LNCaP clone FGC (cell line): ENCODE measurements at regions not wholly inside any gene's neighbourhood (a gene's known extent, or its start where the extent isn't known, plus 50 kb on each side); places are given as distances from the start of the nearest gene placed in this dataset.

Experiments
- DNase-seq: peaks from one replicate; pipeline ENCODE4 v3.0.0-alpha.2; 2011; ENCODE audit warnings: low read depth
- H3K4me3 ChIP-seq: 2 replicates; pipeline ENCODE4 v1.5.1; 2011; ENCODE audit warnings: mild to moderate bottlenecking, low read depth, low read length, control low read depth
- TF ChIP-seq, protein P1 (sequence below): IDR thresholded peaks from 2 replicates; pipeline ENCODE4 v1.5.1; 2012; ENCODE audit warnings: mild to moderate bottlenecking; ENCODE audit not compliant: control insufficient read depth, insufficient read depth; ENCODE audit errors: extremely low read depth

- no peak overlapping the region for H3K4me3 ChIP-seq
- TF ChIP-seq, protein P1, sequence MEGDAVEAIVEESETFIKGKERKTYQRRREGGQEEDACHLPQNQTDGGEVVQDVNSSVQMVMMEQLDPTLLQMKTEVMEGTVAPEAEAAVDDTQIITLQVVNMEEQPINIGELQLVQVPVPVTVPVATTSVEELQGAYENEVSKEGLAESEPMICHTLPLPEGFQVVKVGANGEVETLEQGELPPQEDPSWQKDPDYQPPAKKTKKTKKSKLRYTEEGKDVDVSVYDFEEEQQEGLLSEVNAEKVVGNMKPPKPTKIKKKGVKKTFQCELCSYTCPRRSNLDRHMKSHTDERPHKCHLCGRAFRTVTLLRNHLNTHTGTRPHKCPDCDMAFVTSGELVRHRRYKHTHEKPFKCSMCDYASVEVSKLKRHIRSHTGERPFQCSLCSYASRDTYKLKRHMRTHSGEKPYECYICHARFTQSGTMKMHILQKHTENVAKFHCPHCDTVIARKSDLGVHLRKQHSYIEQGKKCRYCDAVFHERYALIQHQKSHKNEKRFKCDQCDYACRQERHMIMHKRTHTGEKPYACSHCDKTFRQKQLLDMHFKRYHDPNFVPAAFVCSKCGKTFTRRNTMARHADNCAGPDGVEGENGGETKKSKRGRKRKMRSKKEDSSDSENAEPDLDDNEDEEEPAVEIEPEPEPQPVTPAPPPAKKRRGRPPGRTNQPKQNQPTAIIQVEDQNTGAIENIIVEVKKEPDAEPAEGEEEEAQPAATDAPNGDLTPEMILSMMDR, result no peak
- no peak for DNase-seq
Observed at GRCh38 chr15:39435244-39435643, 145.6 kb upstream of the THBS1 start.

GRCh38 chr15:39438260-39438659 lies 142.6 kb upstream of the THBS1 start:
- H3K4me3 ChIP-seq, result no peak overlapping the region
- no peak for DNase-seq
- TF ChIP-seq, protein P1, result no peak

DNA sequence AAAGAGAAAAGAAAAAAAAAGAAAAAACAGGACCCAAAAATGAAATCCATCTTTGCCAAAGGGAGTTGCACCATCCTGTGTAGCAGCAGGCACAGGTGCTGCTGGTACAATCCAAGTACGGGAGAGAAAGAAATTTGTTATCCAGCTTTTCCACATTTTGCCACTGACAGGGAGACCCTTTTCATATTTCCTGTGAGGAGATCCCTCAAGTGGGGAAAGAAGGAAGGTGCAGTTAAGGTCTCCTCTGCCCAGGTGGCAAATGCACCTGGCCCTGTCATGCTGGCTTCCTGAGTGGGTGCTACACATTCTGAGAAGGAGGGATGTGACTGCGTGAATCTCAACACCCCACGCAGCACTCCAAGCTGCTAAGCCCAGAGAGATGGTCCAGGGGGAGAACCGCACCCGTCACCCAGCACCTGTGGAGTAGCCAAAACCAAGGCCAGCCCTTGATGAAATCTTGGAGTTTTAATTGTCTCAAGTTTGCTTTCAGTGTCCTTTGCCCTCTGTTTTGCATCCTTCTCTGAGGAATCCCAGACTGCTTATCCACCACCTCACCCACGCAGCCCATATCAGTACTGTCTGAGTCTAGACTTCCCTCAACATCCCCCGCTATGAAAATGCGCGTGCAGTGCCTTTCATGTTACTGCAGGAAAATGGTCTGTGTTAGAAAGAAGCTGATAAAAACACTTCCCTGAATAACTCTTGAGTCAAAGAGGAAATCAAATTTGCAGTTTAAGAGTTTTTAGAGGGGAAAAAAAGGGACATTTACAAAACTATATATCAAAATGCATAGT lies 141.9 kb upstream of the THBS1 start:
- H3K4me3 ChIP-seq, result no peak overlapping the region
- TF ChIP-seq, protein P1, result 0 out of 2 replicates have a peak, but pooled peaks have one; percentile 20
- no peak for DNase-seq

- TF ChIP-seq, protein P1, result no peak
- DNase-seq, result no peak
- no peak overlapping the region for H3K4me3 ChIP-seq
Observed at GRCh38 chr15:39442898-39443297, 138.0 kb upstream of the THBS1 start.

DNA sequence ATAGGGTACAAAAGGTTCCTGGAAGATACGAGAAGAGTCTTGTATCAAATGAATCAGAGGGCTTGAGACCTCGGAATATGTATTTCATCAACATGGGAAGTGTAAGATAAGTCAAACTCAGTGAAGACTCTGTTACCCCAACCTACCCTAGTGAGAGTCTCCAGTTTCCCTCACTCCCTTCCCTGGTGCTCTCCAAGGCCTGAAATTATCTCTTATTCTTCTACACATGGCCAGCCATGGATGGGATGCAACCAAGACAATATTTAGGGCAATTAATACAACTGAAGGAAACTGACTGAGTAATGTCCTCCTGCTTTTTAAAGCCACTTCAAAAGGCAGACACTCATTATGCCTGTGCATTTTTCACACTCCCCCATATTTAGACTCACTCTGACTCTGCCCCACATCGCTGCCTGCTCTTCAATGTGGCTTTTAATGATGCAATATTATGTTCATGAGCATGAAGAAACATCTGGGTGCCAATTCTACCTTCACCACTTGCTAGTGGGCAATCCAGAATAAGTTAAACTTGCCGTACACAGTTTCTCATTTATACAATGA lies 137.1 kb upstream of the THBS1 start:
- no peak for DNase-seq
- TF ChIP-seq, protein P1, result no peak
- no peak overlapping the region for H3K4me3 ChIP-seq

DNA sequence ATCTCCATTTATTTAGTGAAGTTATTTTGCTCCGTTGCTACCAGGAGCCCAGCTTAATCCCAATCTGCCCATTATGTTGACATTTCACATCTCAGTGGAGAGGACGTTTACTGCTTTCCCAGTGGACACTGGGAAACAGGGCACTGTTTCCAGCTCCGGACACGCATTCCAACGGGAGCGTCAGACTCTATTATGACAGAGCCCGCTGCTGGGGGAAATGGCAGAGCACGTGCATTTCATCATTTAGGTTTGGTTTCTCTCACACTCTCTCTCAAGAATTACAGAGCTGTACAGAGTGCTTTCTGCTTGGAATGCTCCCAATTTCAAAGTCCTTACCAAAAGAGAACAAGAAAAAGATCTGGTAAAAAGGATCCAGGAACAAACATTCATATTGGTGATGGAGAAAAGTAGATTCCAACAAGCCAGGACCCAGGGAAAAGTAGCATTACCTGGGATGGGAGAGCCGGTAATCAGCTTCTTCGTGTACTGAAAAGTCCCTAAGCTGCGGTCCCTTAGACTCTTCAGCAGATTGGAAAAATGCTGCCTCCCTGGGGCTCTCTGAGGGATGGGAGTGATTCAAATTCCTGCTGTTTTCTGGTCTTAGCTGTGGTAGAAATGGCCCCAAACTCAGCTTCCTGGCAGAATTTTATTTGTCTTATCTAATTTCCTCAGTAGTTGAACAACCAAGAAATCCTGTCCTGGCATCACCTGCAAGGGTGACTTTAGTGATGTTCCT lies 136.0 kb upstream of the THBS1 start:
- TF ChIP-seq, protein P1, result no peak
- DNase-seq, result no peak
- no peak overlapping the region for H3K4me3 ChIP-seq

DNA sequence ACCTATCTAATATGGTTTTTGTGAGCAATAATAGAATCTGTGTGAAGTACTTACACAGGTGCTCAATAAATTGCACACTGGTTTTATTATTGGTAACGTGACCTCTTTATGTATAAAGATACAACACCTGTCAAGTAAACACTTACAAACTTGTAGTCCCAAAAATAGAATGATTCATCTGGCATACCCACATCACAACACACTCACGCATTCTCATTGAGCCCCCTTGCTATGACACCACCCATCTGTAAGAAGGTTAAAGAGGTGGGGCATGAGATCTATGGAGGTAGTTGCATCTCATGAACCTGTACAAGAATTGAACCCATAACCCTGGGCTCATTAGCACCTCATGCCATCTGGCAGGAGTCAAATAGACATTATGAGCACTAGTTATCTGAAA lies 134.9 kb upstream of the THBS1 start:
- no peak overlapping the region for H3K4me3 ChIP-seq
- no peak for DNase-seq
- TF ChIP-seq, protein P1, result no peak
